SH-SY5Y (cell line): ENCODE measurements at regions not wholly inside any gene's neighbourhood (a gene's known extent, or its start where the extent isn't known, plus 50 kb on each side); places are given as distances from the start of the nearest gene placed in this dataset.

Experiments
- GATA2 ChIP-seq: IDR thresholded peaks from 2 replicates; pipeline ENCODE4 v1.6.1; 2011; ENCODE audit warnings: mild to moderate bottlenecking, low read depth, low read length
- GATA3 ChIP-seq: IDR thresholded peaks from 2 replicates; pipeline ENCODE4 v1.6.1; 2011; ENCODE audit warnings: low read depth, mild to moderate bottlenecking, low read length, moderate library complexity

DNA sequence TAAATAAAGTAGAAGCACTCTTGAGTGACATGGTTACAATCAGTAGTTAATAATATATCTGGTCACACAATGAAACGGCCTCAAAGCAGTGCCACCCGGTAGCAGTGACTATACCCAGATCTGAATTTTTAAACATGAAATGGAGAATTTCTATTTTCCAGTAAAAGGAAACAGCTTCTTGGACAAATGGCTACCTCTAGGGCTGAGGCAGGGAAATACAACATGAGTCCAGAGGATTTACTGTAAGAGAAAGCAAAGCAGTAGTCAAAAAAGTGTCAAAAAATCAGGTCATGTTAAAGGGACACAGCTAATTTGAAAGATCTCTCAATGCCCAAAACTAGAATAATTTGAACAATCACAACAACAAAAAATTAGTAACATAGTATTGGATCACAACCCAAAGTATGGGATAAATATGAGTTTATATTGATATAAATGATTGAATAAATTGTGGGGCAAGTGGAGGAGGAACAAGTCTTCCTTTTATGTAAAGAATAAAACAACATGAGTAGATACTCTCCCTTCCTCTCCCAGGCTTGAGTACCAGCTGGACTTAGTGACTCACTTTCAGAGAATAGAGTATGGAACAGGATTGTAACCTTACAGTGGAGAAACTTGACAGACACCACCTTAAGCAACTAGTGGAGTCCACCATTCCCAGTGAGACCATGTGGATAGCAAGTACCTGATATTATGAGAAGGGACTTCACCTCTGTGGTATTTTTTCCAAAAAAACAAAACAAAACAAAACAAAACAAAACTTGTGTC is 180.8 kb downstream of the MBD2 start:
- TF ChIP-seq GATA2 (no peak), GATA3 (no peak)

DNA sequence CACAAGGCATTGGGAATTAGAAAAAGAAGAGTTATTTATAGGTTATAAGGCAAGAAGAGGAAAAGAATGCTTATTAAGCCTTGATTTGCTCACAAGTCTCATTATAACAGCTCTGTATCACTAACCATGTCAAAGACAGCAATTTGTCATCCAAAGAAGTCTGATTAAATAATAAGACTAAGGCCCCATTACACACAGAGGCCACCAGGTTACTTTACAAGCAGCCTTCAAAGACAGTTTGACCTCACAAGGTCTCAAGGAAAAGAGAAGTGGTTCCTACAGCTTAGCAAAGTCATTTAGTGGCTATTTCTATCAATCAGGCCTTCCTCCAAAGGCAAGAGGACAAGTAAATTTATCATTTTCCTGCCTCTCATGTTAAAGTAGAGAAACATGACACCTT is 188.5 kb downstream of the MBD2 start:
- no peak for TF ChIP-seq GATA2
- TF ChIP-seq GATA3: no peak

DNA sequence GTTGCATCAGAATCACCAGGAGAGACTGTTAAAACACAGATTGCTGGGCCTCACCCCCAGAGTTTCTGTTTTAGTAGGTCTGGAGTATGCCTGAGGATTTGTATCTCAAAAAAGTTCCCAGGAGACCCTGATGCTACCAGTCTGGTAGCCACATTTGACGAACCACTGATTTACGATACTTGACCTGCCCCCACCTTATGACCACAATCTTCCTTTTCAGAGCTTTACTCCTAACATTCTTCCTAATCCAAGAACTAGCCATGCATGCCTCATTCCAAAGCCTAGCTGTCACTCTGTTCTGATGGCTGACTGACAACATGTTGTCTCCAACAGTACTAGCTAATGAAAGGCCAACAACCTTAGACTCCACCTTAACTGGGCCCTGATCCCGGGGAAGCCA is 191.4 kb downstream of the MBD2 start:
- TF ChIP-seq GATA3 (no peak), GATA2 (no peak)

DNA sequence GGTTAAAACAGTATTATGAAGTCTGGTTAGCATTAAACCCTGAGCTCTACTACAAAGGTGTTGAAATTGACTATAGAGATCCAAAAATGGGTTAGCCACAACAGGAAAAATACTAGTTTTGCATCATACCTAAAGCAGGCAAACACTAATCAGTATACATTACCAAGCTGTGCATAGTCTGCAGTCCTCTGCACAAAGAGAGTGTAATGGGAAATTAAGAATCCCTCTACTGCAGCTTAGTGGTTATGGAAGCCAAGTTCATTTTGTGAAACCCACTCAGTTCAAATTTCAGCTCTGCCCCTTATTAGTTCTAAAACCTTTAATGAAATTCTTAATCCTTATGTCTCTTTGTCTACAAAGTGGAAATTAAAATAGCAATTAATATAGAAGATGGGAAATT is 192.1 kb downstream of the MBD2 start:
- TF ChIP-seq GATA3 (no peak), GATA2 (no peak)

DNA sequence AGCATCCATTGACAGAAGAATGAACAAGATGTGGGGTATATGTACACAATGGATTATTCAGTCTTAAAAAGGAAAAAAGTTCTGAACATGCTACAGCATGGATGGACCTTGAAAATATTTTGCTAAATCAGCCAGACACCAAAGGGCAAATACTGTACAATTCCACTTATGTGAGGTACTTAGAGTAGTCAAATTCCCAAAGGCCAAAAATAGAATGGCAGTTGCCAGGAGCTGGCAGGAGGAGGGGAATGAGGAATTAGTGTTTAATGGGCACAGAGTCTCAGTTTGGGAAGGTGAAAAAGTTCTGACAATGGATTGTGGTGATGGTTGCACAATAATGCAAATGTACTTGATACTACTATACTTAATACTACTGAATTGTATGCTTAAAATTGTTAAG is 193.2 kb downstream of the MBD2 start:
- TF ChIP-seq GATA2 (no peak), GATA3 (no peak)

DNA sequence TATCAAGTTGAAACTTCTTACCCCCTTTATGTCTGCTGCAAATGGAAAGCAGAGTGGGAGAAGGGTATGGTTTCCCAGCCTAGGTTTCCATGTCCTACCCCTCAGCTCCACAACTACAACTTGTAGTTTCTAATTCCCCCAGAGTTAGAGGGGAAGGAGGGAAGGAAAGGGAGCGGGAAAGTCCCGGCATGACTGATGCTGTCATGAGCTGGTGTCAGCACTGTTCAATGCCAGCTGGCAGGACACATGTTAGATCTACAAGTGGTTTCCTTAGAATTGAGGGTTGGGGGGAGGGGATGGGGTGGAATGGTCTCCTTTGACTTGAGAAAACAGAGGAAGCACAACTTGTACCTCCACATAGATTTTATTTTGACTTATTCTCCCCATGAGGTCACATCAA is 194.0 kb downstream of the MBD2 start:
- TF ChIP-seq GATA3: no peak
- no peak for TF ChIP-seq GATA2

DNA sequence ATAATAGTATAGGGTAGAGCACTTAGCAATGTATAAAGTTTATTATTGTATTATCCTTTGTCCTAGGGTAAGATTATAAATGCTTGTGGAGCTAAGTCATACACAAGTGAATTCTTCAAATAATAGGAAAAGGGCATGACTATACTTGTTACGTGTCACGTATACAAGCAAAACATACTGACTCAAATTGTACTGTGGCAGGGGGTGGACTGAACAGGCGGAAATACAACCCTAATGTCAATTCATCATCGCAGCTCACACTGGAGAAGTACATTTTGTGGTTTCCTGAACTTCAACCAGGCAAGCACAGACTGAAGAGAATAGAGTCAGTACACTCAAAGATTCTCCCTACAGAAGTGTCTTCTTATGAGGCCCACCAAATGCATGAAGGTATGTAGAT is 201.0 kb downstream of the MBD2 start:
- TF ChIP-seq GATA2 (no peak), GATA3 (no peak)

DNA sequence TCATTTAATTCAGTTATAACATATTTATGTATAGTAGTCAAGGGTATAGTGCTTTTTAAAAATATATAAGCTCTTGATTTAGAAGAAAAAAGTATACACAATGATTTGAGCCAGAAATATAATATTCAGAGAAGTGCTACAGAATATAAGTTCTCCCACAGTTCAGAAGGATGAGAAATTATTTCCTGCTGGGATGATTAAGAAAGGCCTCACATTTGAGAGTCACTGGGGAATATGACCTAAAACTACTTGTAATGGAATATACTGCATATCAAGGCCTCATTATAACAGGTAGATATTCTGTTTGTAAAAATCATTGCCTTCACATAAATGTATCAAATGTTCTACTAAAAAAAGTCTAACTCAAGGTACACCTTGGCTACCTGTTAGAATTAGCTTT is 203.5 kb downstream of the MBD2 start:
- no peak for TF ChIP-seq GATA3
- no peak for TF ChIP-seq GATA2

DNA sequence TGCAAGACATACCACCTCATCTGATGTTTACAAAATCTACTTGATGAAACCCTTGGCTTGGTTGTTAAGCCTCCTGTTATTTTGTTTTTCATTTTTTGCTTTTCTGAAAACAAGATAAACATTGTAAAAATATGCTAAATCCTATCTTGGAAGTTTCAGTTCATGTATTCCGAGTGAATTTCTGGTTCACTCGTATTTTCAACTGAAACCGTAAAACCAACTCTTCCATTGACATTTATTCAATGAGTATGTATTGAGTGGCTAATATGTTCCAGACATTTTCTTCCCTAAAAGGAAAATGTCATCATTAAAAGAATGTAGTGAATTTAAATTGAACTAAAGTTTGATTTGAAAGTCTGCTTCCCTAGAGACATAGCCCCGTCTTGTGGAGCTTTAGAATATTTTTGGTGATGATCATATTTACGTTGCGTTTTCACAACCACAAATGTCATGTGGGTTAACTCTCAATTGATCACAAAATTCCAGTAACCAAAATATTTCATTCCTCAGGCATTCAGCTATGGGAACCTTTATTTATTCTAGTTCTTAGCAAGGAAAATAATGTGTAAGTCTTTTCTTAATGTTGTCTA is 204.2 kb downstream of the MBD2 start:
- TF ChIP-seq GATA3 (no peak), GATA2 (no peak)

DNA sequence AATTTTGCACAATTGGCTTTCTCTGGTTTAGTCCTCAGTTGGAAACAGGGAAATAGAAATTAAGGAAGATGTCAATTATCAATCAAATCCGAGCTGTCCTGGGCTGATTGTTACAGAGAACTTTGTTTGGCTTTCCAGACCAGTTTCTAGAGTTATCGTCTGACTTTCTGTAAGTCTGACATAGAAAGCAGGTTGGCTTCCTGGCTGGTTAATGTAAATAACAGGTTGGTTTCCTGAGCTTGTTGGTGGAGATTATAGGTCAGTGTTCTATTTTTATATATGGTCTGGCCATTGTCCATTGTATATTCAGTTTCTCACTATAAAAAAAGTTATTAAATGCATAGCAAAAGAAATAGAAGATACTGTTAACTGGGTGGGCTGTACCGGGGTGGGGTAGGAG is 204.8 kb downstream of the MBD2 start:
- TF ChIP-seq GATA3 (no peak), GATA2 (no peak)

DNA sequence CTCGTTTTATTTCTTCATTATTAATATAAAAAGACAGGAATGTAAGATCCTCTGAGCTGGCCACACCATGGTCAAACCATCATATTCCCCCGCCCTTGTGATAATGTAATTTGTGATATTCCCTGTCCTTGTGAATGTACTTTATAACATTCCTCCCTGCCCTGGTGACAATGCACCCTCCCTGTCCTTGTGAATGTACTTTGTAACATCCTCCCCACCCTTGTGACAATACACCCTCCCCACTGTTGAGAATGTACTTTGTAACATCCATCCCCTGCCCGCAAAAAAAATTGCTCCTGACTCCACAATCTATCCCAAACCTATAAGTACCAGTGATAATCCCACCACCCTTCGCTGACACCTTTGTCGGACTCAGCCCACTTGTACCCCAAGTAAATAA is 211.0 kb downstream of the MBD2 start:
- TF ChIP-seq GATA3: no peak
- TF ChIP-seq GATA2: no peak

DNA sequence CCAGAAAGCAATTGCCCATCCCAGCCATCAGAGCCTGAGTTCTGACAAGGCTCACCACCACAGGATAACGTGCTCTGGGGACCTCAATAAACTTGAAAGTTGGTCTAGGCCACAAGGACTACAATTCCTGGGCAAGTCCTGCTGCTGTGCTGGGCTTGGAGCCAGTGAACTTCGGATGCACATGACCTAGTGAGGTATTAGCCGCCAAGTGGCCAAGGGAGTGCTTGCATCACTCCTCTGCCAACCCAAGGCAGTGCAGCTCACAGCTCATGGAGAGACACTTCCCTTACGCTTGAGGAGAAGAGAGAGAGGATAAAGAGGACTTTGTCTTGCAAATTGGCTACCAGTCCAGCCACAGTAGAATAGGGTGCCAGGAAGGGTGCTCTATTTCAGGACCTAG is 219.6 kb downstream of the MBD2 start:
- no peak for TF ChIP-seq GATA3
- TF ChIP-seq GATA2: no peak

DNA sequence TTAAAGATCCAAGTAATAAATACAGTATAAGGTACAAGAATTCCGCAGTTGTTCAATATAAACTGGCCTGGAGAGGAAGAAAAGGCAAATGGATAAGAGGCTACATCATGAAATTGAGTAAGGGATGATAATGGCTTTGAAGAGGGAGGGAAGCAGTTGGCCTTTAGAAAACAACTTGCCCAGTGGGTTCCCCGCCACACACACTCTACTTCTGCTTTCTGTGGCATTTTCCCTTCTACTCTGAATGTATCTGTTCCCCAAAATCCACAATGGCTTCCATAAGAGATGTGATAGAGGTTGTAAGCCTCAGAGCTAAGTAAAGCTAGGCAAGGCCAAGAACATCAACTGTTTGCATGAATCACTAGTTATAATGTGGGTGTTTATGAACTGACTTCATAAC is 221.3 kb downstream of the MBD2 start:
- TF ChIP-seq GATA3: no peak
- TF ChIP-seq GATA2: no peak

DNA sequence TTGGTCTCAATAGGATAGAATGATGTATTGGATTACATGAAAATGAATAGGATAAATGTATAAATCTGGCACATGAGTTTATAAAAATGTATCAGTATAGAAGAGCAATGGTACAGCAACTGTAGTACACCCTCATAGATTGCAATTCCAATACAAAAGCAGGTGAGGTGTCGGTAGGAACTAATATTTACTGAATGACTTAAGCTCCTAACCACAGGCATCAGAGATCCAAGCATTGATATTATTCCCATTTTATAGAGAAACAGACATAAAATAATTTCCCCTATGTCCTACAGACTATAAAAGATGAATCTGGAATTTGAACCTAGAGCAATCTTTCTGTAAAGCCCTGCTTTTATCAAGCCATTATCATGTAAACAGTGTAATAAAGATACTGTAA is 227.4 kb downstream of the MBD2 start:
- TF ChIP-seq GATA2 (no peak), GATA3 (no peak)

DNA sequence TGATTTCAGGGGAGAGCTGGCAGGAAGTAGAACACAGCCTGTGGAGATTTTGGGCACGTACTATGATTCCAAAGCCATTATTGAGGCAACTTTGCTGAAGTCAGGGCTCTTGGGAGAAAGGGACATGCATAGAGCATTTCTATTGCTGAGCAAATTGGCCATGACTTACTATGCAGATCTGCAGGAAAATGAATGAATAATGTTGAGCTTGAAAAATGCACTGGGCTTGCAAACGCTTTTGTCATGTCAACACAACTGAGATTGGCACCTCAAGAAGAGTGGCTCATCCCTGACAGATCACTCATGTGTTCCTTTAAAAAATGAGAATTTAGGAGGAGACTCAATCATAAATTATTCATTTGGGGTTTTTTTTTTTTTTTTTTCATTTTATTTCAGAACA is 230.5 kb downstream of the MBD2 start:
- TF ChIP-seq GATA2: no peak
- no peak for TF ChIP-seq GATA3

DNA sequence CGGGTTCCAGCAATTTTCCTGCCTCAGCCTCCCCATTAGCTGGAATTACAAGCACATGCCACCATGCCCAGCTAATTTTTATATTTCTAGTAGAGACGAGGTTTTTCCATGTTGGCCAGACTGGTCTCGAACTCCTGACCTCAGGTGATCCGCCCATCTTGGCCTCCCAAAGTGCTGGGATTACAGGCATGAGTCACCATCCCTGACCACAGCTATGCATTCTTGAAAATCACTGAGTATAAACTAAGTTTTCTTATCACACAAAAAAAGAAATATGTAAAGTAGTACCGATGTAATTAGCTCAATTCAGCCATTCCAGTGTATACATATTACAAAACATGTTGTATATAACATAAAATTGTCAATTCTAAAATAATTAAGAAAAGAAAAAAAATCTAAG is 232.7 kb downstream of the MBD2 start:
- no peak for TF ChIP-seq GATA3
- no peak for TF ChIP-seq GATA2

DNA sequence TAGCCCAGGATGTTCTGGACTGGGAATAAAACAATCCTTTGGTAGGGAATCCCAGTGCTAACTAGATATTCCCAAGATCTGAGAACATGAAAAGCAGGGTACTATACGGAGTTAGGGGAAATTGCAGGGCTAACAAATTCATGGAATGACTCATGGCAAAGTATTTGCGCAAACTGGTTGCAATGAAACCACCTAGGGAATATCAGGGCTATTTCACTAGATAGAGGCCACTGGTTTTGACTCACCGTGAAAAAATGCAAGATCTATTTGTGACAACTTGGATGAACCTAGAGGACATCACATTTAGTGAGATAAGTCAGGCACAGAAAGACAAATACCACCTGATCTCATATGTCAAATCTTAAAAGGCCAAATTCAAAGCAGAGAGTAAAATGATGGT is 233.3 kb downstream of the MBD2 start:
- TF ChIP-seq GATA3: no peak
